ENCODE measurements at regions not wholly inside any gene's neighbourhood (a gene's known extent, or its start where the extent isn't known, plus 50 kb on each side); places are given as distances from the start of the nearest gene placed in this dataset.

- Histone ChIP-seq H3K36me3 (ENCODE audit: insufficient read depth) (no peaks in the 10 kb centered on the region), H3K4me2 (no peak overlapping the region), H3K27ac (no peak overlapping the region), H3K9ac (no peak overlapping the region), H3K4me3 (IDR thresholded peaks at IDR 0.05; ENCODE audit: insufficient read depth, low read depth, low read length) (no peak overlapping the region), H3K4me1 (ENCODE audit: low read depth, poor library complexity, severe bottlenecking) (no peaks in the 10 kb centered on the region), H3K79me2 (ENCODE audit: insufficient read depth, low read depth) (no peaks in the 10 kb centered on the region), H4K20me1 (ENCODE audit: insufficient read depth) (no peaks in the 10 kb centered on the region), H3K27me3 (ENCODE audit: insufficient read depth, low read depth) (no peaks in the 10 kb centered on the region), H2AFZ (ENCODE audit: low read depth) (no peak overlapping the region)
- no peak for TF ChIP-seq CTCF (conservative IDR thresholded peaks at IDR 0.05; ENCODE audit: low read depth, low read length)
Measured at GRCh38 chr11:32224580-32224979, 133.7 kb downstream of the RCN1 start.

- no peaks in the 10 kb centered on the region for H3K27me3 ChIP-seq (ENCODE audit: insufficient read depth, low read depth)
- no peak overlapping the region for H2AFZ ChIP-seq (ENCODE audit: low read depth)
- no peak overlapping the region for H3K4me2 ChIP-seq
- H3K36me3 ChIP-seq (ENCODE audit: insufficient read depth) = no peaks in the 10 kb centered on the region
- TF ChIP-seq CTCF (conservative IDR thresholded peaks at IDR 0.05; ENCODE audit: low read depth, low read length) = no peak
- H3K4me3 ChIP-seq (IDR thresholded peaks at IDR 0.05; ENCODE audit: insufficient read depth, low read depth, low read length) = no peak overlapping the region
- no peak overlapping the region for H3K9ac ChIP-seq
- H3K79me2 ChIP-seq (ENCODE audit: insufficient read depth, low read depth) = no peaks in the 10 kb centered on the region
- H4K20me1 ChIP-seq (ENCODE audit: insufficient read depth) = no peaks in the 10 kb centered on the region
- no peaks in the 10 kb centered on the region for H3K4me1 ChIP-seq (ENCODE audit: low read depth, poor library complexity, severe bottlenecking)
- H3K27ac ChIP-seq = no peak overlapping the region
Measured at GRCh38 chr11:32225571-32226285, 134.9 kb downstream of the RCN1 start.

- H3K9ac ChIP-seq = no peak overlapping the region
- no peak overlapping the region for H3K4me2 ChIP-seq
- H3K27me3 ChIP-seq (ENCODE audit: insufficient read depth, low read depth) = no peaks in the 10 kb centered on the region
- H3K4me1 ChIP-seq (ENCODE audit: low read depth, poor library complexity, severe bottlenecking) = no peaks in the 10 kb centered on the region
- no peaks in the 10 kb centered on the region for H3K79me2 ChIP-seq (ENCODE audit: insufficient read depth, low read depth)
- H4K20me1 ChIP-seq (ENCODE audit: insufficient read depth) = no peaks in the 10 kb centered on the region
- TF ChIP-seq CTCF (conservative IDR thresholded peaks at IDR 0.05; ENCODE audit: low read depth, low read length) = no peak
- H3K36me3 ChIP-seq (ENCODE audit: insufficient read depth) = no peaks in the 10 kb centered on the region
- H3K4me3 ChIP-seq (IDR thresholded peaks at IDR 0.05; ENCODE audit: insufficient read depth, low read depth, low read length) = no peak overlapping the region
- no peak overlapping the region for H3K27ac ChIP-seq
- H2AFZ ChIP-seq (ENCODE audit: low read depth) = no peak overlapping the region
Measured at GRCh38 chr11:32226480-32226879, 135.6 kb downstream of the RCN1 start.

- no peaks in the 10 kb centered on the region for H3K36me3 ChIP-seq (ENCODE audit: insufficient read depth)
- no peak for TF ChIP-seq CTCF (conservative IDR thresholded peaks at IDR 0.05; ENCODE audit: low read depth, low read length)
- no peak overlapping the region for H3K9ac ChIP-seq
- no peak overlapping the region for H3K4me2 ChIP-seq
- H3K4me3 ChIP-seq (IDR thresholded peaks at IDR 0.05; ENCODE audit: insufficient read depth, low read depth, low read length) = no peak overlapping the region
- no peak overlapping the region for H3K27ac ChIP-seq
- no peaks in the 10 kb centered on the region for H3K27me3 ChIP-seq (ENCODE audit: insufficient read depth, low read depth)
- H4K20me1 ChIP-seq (ENCODE audit: insufficient read depth) = no peaks in the 10 kb centered on the region
- no peaks in the 10 kb centered on the region for H3K4me1 ChIP-seq (ENCODE audit: low read depth, poor library complexity, severe bottlenecking)
- H2AFZ ChIP-seq (ENCODE audit: low read depth) = no peak overlapping the region
- no peaks in the 10 kb centered on the region for H3K79me2 ChIP-seq (ENCODE audit: insufficient read depth, low read depth)
Measured at GRCh38 chr11:32229576-32230240, 138.8 kb downstream of the RCN1 start.
